D341Med (cell line): ENCODE measurements at regions not wholly inside any gene's neighbourhood (a gene's known extent, or its start where the extent isn't known, plus 50 kb on each side); places are given as distances from the start of the nearest gene placed in this dataset.
A peak's percentile ranks its signal among the peaks of the same experiment; 100 is the strongest.
"Not testable (repeated sequence)": the region's sequence is repeated elsewhere in the genome, so short reads cannot be mapped to it uniquely, and the experiment has no call there.

Source experiments
- DNase-seq: peaks from one replicate; pipeline ENCODE4 v3.0.0; 2012; ENCODE audit warnings: low spot score

- DNase-seq, result no peak
Observed at GRCh38 chr1:73475316-73475870, 722.6 kb downstream of the LRRIQ3 start.

- no peak for DNase-seq
Observed at GRCh38 chr1:73472810-73473209, 725.2 kb downstream of the LRRIQ3 start.

- no peak for DNase-seq
Observed at GRCh38 chr1:73467731-73468130, 730.2 kb downstream of the LRRIQ3 start.

GRCh38 chr1:73463873-73464272 lies 734.1 kb downstream of the LRRIQ3 start:
- peak; percentile 7 for DNase-seq

- peak; percentile 5 for DNase-seq
Observed at GRCh38 chr1:73452522-73452921, 745.5 kb downstream of the LRRIQ3 start.

GRCh38 chr1:73450668-73451067 lies 747.3 kb downstream of the LRRIQ3 start:
- DNase-seq, result not testable (repeated sequence)

GRCh38 chr1:73411479-73411878 lies 786.5 kb downstream of the LRRIQ3 start:
- DNase-seq, result no peak

GRCh38 chr1:73401666-73402065 lies 796.3 kb downstream of the LRRIQ3 start:
- no peak for DNase-seq

GRCh38 chr1:73382966-73383365 lies 815.0 kb downstream of the LRRIQ3 start:
- DNase-seq, result no peak

GRCh38 chr1:73366734-73367413 lies 831.1 kb downstream of the LRRIQ3 start:
- no peak for DNase-seq

GRCh38 chr1:73359001-73359400 lies 839.0 kb downstream of the LRRIQ3 start:
- DNase-seq, result no peak

GRCh38 chr1:73356485-73356884 lies 841.5 kb downstream of the LRRIQ3 start:
- no peak for DNase-seq

- DNase-seq, result no peak
Observed at GRCh38 chr1:73343947-73344346, 854.0 kb downstream of the LRRIQ3 start.

GRCh38 chr1:73333847-73334503 lies 864.0 kb downstream of the LRRIQ3 start:
- DNase-seq, result no peak

GRCh38 chr1:73331726-73332125 lies 866.2 kb downstream of the LRRIQ3 start:
- DNase-seq, result no peak

GRCh38 chr1:73327998-73328397 lies 870.0 kb downstream of the LRRIQ3 start:
- DNase-seq, result no peak

- DNase-seq, result no peak
Observed at GRCh38 chr1:73327180-73327793, 870.7 kb downstream of the LRRIQ3 start.

GRCh38 chr1:73326663-73327062 lies 871.3 kb downstream of the LRRIQ3 start:
- DNase-seq, result no peak

- DNase-seq, result no peak
Observed at GRCh38 chr1:73310797-73311381, 887.1 kb downstream of the LRRIQ3 start.

GRCh38 chr1:73306899-73307555 lies 890.9 kb downstream of the LRRIQ3 start:
- no peak for DNase-seq

GRCh38 chr1:73273886-73274285 lies 924.1 kb downstream of the LRRIQ3 start:
- DNase-seq, result no peak

- DNase-seq, result not testable (repeated sequence)
Observed at GRCh38 chr1:73245196-73245595, 952.8 kb downstream of the LRRIQ3 start.
